ENCODE measurements at regions not wholly inside any gene's neighbourhood (a gene's known extent, or its start where the extent isn't known, plus 50 kb on each side); places are given as distances from the start of the nearest gene placed in this dataset.
A peak's percentile ranks its signal among the peaks of the same experiment; 100 is the strongest.

- no peak overlapping the region for H3K4me3 ChIP-seq (ENCODE audit: insufficient read depth, low read depth, low read length)
- DNase-seq = peak; percentile 60
- H3K36me3 ChIP-seq (replicated peaks; ENCODE audit: control insufficient read depth, insufficient read depth, low read length) = no peaks in the 10 kb centered on the region
- no peaks in the 10 kb centered on the region for H3K27me3 ChIP-seq (ENCODE audit: control insufficient read depth, insufficient read depth, low read length)
These were observed 61.4 kb upstream of the STEAP1B start for GRCh38 chr7:22561321-22561811.

DNA sequence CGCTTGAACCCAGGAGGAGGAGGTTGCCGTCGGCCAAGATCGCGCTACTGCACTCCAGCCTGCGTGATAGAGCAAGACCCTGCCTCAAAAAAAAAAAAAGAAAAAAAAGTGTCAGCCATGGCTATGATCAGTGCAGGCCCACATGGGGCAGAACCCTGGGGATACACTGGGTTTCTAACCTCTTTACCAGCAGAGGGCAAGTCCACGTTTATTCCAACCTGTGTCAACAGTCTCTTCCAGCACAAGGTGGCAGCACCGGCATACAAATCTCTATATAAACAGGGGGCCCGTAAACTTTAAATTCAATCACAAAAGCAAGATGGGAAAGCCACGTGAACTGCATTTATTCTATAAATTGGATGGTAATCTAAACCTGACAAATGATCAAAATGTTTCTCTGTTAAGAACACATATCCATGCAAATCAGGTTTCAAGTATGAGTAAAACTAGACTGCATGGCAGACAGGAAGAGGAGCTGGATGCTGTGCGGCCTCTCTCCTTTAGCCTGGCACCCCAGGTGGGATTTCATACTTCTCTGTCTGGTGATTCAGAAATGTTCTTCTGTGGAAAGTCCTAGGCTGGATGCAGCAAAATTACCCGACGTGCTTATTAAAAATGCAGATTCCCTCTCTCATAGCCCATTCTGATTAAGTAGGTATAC is 60.0 kb upstream of the STEAP1B start:
- no peak overlapping the region for H3K4me3 ChIP-seq (ENCODE audit: insufficient read depth, low read depth, low read length)
- no peaks in the 10 kb centered on the region for H3K27me3 ChIP-seq (ENCODE audit: control insufficient read depth, insufficient read depth, low read length)
- no peaks in the 10 kb centered on the region for H3K36me3 ChIP-seq (replicated peaks; ENCODE audit: control insufficient read depth, insufficient read depth, low read length)
- DNase-seq = peak; percentile 81

DNA sequence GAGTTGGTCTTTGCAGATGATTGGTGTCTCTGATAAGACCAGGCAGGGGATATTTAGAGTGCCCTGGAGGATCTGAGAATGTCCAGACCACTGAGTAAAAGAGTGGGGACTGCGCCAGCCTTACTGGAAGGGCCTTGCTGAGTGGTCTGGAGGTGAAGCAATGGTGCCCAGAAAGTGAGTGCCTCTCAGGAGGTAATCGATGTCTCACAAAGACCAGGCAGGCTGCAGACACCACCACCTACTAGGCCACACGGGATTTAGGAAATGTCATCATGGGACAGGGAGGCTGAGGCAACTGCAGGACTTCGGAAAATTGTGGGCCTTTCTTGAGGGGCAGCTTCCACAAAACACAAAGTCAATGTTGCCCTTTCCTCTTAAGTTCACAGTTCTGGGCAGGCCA is 57.2 kb upstream of the STEAP1B start:
- no peak for DNase-seq
- no peak overlapping the region for H3K4me3 ChIP-seq (ENCODE audit: insufficient read depth, low read depth, low read length)
- no peaks in the 10 kb centered on the region for H3K36me3 ChIP-seq (replicated peaks; ENCODE audit: control insufficient read depth, insufficient read depth, low read length)
- H3K27me3 ChIP-seq (ENCODE audit: control insufficient read depth, insufficient read depth, low read length) = no peaks in the 10 kb centered on the region

DNA sequence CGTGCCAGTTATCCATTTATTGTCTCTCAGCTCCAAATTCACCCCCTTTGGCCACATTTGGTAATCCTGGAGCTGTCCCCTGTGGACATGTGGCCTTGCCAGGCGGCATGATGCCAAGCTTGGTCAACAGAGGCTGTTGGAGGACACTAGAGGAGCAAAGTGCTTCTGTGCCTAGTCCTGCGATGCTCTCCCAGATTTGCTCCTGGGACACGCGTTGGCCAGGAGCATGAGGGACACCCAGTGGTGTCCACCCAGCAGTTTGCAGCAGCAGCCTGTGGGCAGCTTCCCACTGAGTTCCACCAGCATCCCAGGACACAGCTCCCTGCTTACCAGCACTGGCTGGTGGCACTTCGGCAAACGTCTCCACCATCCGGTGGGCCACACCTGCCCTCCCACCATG is 55.5 kb upstream of the STEAP1B start:
- DNase-seq = no peak
- H3K4me3 ChIP-seq (ENCODE audit: insufficient read depth, low read depth, low read length) = no peak overlapping the region
- no peaks in the 10 kb centered on the region for H3K27me3 ChIP-seq (ENCODE audit: control insufficient read depth, insufficient read depth, low read length)
- H3K36me3 ChIP-seq (replicated peaks; ENCODE audit: control insufficient read depth, insufficient read depth, low read length) = no peaks in the 10 kb centered on the region

GRCh38 chr7:22554184-22554583 is 54.2 kb upstream of the STEAP1B start:
- H3K36me3 ChIP-seq (replicated peaks; ENCODE audit: control insufficient read depth, insufficient read depth, low read length) = no peaks in the 10 kb centered on the region
- no peaks in the 10 kb centered on the region for H3K27me3 ChIP-seq (ENCODE audit: control insufficient read depth, insufficient read depth, low read length)
- no peak for DNase-seq
- no peak overlapping the region for H3K4me3 ChIP-seq (ENCODE audit: insufficient read depth, low read depth, low read length)

- Histone ChIP-seq H3K27me3 (ENCODE audit: control insufficient read depth, insufficient read depth, low read length) (no peaks in the 10 kb centered on the region), H3K36me3 (replicated peaks; ENCODE audit: control insufficient read depth, insufficient read depth, low read length) (no peaks in the 10 kb centered on the region), H3K4me3 (ENCODE audit: insufficient read depth, low read depth, low read length) (no peak overlapping the region)
- no peak for DNase-seq
These were observed 52.0 kb upstream of the STEAP1B start for GRCh38 chr7:22551768-22552513.

- no peak for DNase-seq
- Histone ChIP-seq H3K36me3 (replicated peaks; ENCODE audit: control insufficient read depth, insufficient read depth, low read length) (no peaks in the 10 kb centered on the region), H3K27me3 (ENCODE audit: control insufficient read depth, insufficient read depth, low read length) (no peaks in the 10 kb centered on the region), H3K4me3 (ENCODE audit: insufficient read depth, low read depth, low read length) (no peak overlapping the region; the same call in 1 of the 2 replicates)
These were observed 50.6 kb upstream of the STEAP1B start for GRCh38 chr7:22550514-22551030.

- DNase-seq = peak; percentile 85
- Histone ChIP-seq H3K36me3 (replicated peaks; ENCODE audit: control insufficient read depth, insufficient read depth, low read length) (no peaks in the 10 kb centered on the region), H3K4me3 (ENCODE audit: insufficient read depth, low read depth, low read length) (peak overlapping the region; percentile 74), H3K27me3 (ENCODE audit: control insufficient read depth, insufficient read depth, low read length) (no peaks in the 10 kb centered on the region)
These were observed 49.9 kb upstream of the STEAP1B start for GRCh38 chr7:22549667-22550513.

Data from H7 (cell line).